ENCODE measurements at regions not wholly inside any gene's neighbourhood (a gene's known extent, or its start where the extent isn't known, plus 50 kb on each side); places are given as distances from the start of the nearest gene placed in this dataset.
"Not testable (repeated sequence)": the region's sequence is repeated elsewhere in the genome, so short reads cannot be mapped to it uniquely, and the experiment has no call there.

GRCh38 chr22:18731075-18731666 is 119.5 kb upstream of the RIMBP3 start:
- Histone ChIP-seq H3K36me3 (no peaks in the 10 kb centered on the region), H3K9me3 (no peaks in the 10 kb centered on the region), H3K27ac (no peak overlapping the region), H3K4me1 (no peaks in the 10 kb centered on the region), H3K4me3 (no peak overlapping the region), H3K27me3 (no peaks in the 10 kb centered on the region)
- intact Hi-C loops (cut with DNase I) = no loop called here
- TF ChIP-seq CTCF (IDR thresholded peaks at IDR 0.05) = no peak
- TF ChIP-seq POLR2AphosphoS5 (IDR thresholded peaks at IDR 0.05) = no peak
- TF ChIP-seq POLR2A (IDR thresholded peaks at IDR 0.05) = no peak
- no peak for TF ChIP-seq EP300 (IDR thresholded peaks at IDR 0.05)
- DNase-seq = no peak

- H3K4me3 ChIP-seq; H3K36me3 ChIP-seq; H3K27me3 ChIP-seq; H3K4me1 ChIP-seq; H3K27ac ChIP-seq; H3K9me3 ChIP-seq; intact Hi-C loops (cut with DNase I): not testable (repeated sequence)
- WGBS, 2 donors = 84 to 92% methylated on average over 3 of the region's 3 CpGs
- peak; percentile 71 for DNase-seq
Measured at GRCh38 chr22:18730410-18730809, 118.7 kb upstream of the RIMBP3 start.
